HG02970 (cell line): ENCODE measurements at regions not wholly inside any gene's neighbourhood (a gene's known extent, or its start where the extent isn't known, plus 50 kb on each side); places are given as distances from the start of the nearest gene placed in this dataset.

Source experiments
- ATAC-seq: cut with Tn5 transposase; IDR thresholded peaks from one replicate; pipeline ENCODE4 v1.9.1; 2021; ENCODE audit warnings: mild to moderate bottlenecking, moderate library complexity, moderate number of reproducible peaks; ENCODE audit not compliant: unreplicated experiment, low FRiP score

DNA sequence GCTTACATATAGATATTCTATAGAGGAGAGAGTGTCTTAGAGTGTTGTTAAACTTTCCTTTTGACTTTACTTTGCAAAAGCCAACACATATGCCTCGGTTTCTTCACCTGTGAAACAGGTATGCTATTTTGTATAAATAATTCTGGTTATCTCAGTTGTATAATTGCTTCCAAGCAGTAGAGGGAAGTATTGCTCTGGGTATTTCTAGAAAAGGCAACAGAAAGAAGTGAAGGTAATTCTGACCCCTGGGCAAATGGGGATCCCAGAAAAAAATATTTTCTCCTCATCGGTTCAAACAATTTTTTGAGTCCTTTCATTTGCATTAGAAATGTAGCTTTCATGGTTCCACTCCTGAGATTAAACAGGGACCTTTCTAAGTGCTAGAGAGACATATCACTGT, 216.5 kb upstream of the SEMA6D start:
- no peak for ATAC-seq

GRCh38 chr15:47502041-47502440, 215.3 kb upstream of the SEMA6D start:
- ATAC-seq, result no peak

DNA sequence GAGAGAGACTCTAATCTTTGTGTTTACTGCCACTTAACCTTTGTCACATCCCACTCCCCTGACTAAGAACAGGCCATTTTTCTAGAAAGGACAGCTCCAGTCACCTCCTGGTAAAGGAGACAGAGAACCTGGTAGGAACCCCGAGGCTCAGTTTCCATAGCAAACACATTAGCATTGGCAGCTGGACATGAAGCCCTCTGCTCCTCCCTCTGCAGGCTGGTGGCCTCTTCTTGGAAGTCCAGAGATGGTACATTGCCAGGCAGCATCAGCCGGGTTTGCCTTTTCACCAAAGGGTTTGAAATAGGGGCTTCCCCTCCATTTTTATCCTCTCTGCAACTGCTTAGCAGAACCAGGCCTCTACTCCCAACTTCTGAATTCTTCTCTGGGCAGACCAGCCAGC, 213.4 kb upstream of the SEMA6D start:
- ATAC-seq, result no peak

- no peak for ATAC-seq
These were observed 212.6 kb upstream of the SEMA6D start for GRCh38 chr15:47504624-47505256.

- ATAC-seq, result no peak
These were observed 211.5 kb upstream of the SEMA6D start for GRCh38 chr15:47505712-47506328.

DNA sequence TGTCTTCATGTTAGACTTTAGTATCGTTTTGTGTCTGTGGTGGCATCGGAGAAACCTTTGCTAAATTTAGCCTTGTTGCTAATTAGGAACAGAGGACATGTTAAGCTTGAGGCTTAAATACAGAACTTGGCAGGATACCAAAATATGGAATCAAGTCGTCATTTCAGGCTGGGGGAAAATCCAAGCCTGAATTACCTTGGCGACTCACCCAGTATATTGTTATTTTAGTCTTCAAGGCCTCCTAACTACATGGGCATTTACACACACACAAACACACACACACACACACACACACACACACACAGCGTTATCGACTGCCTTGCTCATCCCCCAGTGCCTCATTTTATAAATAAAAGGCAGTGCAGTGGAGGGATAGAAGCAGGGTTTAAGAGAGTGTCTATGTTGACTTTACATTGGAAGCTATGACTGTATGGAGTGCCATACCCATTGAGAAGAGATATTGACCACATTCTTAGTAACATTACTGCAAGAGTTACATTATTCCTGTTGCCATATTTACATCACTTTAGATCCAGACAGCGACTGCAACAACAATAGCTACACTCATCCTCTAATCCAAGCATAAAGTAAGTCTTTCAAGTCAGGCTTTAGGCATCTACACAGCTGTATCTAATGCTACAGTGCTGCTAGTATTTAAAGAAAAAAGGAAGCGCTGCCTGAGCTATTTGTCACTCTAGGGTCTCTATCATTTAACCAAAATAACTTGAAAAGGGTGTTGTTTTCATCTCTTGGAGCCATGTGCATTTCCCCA, 210.8 kb upstream of the SEMA6D start:
- ATAC-seq, result no peak

GRCh38 chr15:47507221-47507985, 209.9 kb upstream of the SEMA6D start:
- ATAC-seq, result no peak

DNA sequence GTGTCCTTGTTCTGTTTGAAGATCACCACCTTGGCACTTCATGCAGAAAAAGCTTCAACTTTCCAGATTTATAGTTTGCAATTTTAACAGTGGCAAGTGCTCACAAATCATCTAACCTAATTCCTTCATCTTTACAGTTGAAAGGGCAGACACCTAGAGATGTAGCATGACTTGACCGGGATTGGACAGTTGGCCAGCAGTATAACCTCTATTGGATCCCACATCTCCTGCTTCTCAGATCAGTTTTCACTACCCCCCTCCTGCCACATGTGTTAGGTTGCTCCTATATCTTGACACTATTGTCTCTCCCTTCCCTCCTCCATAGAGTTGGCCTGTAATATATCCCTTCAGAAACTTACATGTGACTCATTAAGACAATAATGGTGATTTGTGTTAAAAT, 206.0 kb upstream of the SEMA6D start:
- ATAC-seq, result no peak

- no peak for ATAC-seq
These were observed 203.8 kb upstream of the SEMA6D start for GRCh38 chr15:47513471-47513870.

- ATAC-seq, result no peak
These were observed 203.1 kb upstream of the SEMA6D start for GRCh38 chr15:47514200-47514652.

DNA sequence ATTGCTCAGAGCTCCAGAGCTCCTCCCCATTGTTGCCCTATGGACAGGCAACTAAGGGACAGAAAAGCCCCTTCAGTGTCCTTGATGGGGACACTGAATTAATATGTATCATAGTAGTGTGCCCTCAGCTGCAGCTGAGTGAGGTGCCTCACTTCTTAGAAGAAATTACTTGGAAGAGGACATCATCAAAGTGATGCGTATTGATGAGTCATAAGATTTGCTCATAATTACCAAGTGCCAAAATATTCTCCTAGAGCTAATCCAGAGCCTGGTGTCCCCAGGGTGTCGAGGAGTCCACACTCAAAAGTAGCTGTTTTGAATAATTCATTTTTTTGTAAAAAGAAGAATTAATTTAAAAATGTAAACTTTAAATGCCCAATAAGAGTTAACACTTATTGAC, 200.7 kb upstream of the SEMA6D start:
- no peak for ATAC-seq

DNA sequence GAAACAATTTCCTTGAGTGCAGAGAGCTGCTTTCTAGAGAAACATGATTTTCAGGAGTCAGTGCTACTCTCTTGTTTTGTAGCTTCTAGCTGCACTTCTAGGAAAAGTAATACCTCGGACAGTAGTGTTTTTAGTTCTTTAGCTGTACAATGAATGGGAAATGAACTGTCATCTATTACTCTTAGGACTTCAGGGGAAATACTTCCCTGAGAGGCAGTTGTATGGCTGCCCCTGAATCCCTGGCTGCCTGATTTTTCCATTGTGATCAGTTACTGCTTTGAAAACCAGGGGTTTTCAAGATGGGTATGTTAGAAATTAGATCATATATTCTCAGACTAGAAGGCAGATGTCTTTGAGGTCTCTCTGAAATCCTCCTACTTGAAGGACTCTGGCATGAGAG, 200.3 kb upstream of the SEMA6D start:
- no peak for ATAC-seq

DNA sequence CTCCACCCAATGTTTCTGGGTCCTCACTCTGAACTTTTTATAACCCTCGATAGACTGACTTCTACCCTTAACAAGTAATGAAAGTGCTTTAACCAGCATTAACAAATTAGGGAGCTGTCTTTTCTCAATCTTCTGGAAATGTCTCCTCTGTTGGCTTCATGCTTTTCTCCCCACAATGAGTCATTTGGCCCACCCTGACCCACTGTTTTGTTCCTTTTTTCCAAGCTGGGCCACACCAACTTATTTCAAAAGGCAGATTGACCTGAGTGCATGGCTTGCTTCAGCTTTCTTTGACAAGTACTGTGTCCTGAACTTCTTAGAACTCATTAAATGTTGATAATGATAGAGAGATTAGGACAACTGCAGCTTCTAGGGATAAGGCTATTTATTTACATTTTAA, 199.6 kb upstream of the SEMA6D start:
- no peak for ATAC-seq

DNA sequence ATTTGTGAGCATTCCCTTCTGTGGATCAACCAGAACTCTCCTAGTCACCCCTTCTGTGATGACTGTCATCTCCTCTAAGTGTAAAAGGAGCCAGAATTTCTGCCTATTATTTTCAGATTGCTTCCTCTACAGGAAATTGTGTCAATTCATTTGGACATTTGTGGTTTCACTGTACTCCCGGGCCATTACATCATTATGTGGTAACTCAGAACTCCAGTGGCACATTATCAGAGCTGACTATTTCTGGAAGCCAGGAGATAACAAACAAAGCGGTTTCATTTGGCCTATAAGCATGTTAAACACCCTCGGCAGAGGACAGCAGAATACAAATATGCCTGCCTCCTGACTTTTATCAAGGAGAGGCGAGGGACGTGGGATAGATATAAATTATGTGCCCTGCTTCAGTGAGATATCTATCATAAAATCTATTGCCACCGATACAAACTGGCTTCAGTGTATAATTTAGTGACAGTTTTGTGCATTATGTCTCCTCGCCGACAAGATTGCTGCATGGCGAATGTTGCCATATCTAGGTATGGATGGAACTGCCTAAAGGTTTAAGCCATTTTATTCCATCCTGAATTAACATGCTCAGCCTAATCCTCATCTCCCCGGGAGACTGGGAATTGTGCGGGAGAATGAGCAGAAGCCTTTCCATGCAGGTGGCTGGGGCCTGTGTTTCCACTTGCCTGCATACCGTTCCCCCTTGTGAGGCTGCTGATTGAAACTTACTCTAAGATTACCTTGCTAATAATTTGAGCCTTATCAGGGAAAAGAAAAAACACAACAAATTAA, 193.4 kb upstream of the SEMA6D start:
- ATAC-seq, result no peak

GRCh38 chr15:47529241-47529640, 188.1 kb upstream of the SEMA6D start:
- ATAC-seq, result no peak

GRCh38 chr15:47534673-47535072, 182.6 kb upstream of the SEMA6D start:
- no peak for ATAC-seq

- ATAC-seq, result no peak
These were observed 175.7 kb upstream of the SEMA6D start for GRCh38 chr15:47541562-47541961.

- ATAC-seq, result no peak
These were observed 174.9 kb upstream of the SEMA6D start for GRCh38 chr15:47542312-47542989.

DNA sequence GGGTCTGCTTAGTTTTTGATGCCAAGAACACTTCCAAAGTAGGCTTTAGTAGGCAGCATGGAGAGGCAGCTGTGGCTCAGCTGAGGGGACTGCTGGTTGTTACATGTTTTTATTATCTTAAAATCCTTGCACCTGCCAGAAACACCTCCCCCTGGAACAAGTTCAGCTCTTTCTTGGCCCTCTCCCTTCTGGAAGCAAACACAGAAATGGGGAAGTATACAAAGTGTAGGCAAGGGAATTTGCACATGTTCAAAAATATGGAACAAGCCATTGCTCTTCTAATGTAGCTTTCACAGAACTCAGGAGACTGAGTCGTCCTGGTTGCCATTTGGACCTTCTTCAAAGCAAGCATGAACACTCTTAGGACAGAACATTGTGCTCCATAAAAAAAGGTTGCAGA, 169.1 kb upstream of the SEMA6D start:
- no peak for ATAC-seq

DNA sequence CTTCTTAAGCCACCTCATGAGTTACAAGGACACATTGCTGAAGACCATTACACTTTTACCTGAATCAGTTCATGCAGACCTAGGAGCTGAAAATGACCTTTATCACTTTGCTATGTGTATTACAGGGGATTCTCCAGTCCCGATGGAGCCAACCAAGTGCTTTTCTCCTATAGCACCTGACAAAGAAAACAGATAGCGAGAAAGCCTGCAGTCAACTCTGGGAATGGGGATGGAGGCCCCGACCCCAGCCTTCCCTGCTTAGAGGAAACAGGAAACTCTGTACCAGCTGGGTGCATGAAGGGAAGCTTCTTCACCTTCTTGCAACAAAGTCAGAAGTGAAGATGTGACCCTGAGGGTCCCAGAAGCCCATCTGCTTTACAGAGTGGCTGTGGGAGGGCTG, 168.3 kb upstream of the SEMA6D start:
- no peak for ATAC-seq
